GF-D8 (cell line): ENCODE measurements at regions not wholly inside any gene's neighbourhood (a gene's known extent, or its start where the extent isn't known, plus 50 kb on each side); places are given as distances from the start of the nearest gene placed in this dataset.
"Not testable (repeated sequence)": the region's sequence is repeated elsewhere in the genome, so short reads cannot be mapped to it uniquely, and the experiment has no call there.

Source experiments
- DNase-seq: peaks from one replicate; lab custom pipeline; 2025; lab: John Stamatoyannopoulos, UW

- not testable (repeated sequence) for DNase-seq
Observed at GRCh38 chr16:88228751-88229150, 154.0 kb upstream of the ZNF469 start.

DNA sequence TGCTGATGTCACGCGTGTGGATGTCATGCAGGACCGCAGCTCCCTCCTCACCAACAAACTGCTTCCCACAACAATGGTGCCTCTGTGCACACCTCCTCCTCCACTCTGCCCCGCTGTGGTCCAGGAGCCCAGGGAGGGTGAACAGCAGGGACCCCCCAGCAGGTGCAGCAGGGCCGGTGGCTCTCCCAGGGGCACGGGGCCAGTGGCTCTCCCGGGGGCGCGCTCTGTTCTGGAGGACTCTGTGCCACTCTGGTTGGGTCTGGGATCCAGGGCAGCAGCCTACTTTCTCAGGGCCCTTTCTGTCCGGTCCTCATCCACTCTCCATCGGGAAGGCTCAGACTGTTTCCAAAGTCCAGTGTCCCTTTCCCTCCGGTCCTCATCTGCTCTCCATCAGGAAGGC, 153.0 kb upstream of the ZNF469 start:
- DNase-seq = not testable (repeated sequence)

GRCh38 chr16:88230276-88230966, 152.3 kb upstream of the ZNF469 start:
- DNase-seq = not testable (repeated sequence)

DNA sequence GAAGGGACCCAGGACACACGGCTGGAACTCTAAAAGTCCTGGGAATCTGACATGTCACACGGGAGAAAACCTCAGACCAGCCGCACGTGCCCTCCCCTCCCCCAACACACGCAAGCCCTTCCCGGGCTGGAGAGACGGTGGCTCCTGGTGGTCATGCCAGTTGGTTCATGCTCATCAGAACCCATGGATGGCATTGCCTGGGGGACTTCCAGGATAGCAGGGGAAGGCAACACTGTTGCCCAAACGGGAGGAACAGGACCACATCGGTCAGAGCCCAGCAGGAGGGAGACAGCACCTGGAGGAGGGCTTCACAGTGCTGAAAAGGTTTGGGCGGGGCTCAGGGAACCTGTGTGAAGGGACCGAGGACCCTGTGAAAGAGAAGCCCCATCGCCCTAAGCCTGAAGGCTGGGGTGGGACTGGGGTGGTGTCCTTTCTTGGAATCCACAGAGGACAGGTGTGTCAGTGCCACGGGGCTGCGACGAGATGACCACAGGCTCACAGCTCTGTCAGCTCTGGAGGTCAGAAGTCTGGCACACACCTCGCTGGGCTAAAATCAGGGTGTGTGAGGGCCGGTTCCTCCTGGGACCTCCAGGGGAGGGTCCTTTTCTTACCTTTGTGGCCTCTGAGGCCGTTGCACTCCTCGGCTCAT, 151.7 kb upstream of the ZNF469 start:
- not testable (repeated sequence) for DNase-seq

GRCh38 chr16:88231839-88232238, 150.9 kb upstream of the ZNF469 start:
- DNase-seq = not testable (repeated sequence)

DNA sequence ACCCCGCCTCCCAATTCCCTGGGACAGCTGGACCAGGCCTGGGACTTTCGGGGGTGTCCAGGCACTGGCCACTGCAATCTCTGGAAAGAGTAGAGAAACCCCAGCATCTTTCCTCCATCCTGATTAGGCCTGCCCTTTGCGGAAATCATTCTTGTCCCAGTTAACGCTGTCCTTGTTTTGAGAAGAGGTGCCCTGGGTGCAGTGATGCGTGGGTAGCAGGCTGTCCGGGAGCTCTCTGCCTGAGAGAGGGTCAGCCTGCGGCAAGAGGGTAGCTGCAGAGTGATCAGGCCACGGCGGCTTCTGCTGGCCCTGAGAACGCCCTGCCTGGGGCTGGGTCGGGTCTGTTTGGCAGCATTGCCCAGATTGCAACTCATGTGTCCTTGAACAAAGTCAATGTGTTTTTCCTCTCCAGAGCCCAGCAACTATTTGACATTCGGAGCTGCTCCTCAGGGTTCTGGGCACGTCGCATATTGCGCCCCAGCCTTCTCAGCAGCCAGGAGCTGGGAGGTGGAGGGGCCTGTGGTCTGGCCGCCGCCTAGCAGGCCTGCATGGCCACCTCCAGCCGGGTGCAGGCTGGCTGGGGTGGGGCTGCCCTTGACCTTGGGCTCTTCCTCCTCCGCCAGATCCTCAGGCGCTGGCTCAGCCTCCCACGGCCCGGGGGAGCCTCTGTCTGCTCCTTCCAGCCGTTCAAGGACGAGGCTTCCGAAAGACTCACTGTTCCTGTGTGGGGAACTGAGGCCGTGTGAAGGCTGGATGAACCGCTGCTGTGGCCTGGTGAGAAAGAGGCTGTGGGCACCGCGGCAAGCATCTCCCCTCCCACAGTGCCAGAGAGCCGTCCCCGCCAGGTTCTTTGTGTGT, 150.1 kb upstream of the ZNF469 start:
- DNase-seq = not testable (repeated sequence)

DNA sequence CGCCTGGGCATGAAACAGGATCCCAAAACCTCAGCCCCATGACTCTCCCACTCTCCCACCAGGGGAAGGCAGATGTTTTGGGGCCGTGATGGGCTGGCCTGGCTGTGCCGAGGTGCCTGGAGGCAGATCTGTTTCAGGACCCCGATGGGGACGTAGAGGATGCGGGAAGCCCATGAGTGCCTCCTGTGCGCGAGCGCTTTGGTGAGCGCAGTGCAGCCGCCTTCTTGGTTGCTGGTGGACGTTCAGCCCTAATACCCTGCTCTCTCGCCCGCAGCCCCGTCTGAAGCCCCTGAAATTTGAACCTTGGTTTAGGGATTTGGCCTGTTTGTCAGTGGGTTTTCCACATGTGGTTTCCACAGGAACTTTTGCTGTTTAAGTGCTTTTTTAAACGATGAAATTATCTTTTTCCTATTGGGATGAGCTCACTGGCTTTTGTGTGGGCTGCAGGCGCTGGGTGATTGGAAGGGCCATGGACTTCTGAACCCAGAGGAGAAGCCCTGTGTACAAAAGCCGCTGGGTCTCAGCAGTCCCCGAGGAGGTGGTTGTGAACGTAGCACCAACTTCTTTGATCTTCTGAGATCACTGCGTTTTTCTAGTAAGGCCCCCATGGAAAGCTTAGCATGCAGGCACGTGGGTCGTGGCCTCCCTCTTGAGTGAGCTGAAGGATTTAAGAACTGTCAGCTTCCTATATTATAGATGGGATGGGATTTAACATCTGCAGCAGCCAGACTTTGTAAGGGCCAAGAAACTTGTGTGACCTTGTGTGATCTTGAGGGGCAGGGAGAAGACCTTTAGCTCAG, 148.9 kb upstream of the ZNF469 start:
- DNase-seq = not testable (repeated sequence)

- DNase-seq = not testable (repeated sequence)
Observed at GRCh38 chr16:88234421-88235271, 148.1 kb upstream of the ZNF469 start.

GRCh38 chr16:88235691-88236090, 147.1 kb upstream of the ZNF469 start:
- not testable (repeated sequence) for DNase-seq

GRCh38 chr16:88236229-88236628, 146.5 kb upstream of the ZNF469 start:
- DNase-seq = not testable (repeated sequence)

DNA sequence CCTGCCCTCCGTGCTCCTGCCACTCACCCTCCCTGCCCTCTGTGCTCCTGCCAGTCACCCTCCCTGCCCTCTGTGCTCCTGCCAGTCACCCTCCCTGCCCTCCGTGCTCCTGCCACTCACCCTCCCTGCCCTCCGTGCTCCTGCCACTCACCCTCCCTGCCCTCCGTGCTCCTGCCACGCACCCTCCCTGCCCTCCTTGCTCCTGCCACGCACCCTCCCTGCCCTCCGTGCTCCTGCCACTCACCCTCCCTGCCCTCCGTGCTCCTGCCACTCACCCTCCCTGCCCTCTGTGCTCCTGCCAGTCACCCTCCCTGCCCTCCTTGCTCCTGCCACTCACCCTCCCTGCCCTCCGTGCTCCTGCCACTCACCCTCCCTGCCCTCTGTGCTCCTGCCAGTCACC, 145.4 kb upstream of the ZNF469 start:
- DNase-seq = not testable (repeated sequence)

- DNase-seq = not testable (repeated sequence)
Observed at GRCh38 chr16:88237761-88238415, 144.9 kb upstream of the ZNF469 start.

DNA sequence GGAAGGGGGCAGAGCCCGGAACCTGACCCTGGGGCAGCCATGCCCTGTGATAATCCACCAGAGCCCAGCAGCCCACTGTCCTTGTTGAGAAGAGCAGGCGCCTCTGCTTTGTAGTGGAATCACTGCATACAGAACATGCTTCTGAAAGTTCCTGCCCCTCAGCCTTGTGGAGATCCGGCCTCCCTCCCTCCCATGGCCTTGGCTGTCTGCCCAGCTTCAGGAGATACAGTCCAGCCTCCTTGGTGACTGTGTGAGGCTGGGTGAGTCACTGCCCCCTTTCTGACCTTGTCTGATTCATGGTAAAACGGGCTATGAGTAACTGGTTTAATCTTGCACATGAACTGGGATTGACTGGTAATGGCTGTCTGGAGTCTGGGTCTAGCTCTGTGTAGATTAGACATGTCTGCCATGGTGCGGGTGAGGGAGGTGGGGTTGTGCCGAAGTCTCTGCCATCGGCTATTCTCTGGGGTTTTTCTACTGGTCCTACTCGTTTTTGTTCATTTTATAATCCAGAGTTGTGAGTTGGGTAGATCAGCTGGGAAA, 144.0 kb upstream of the ZNF469 start:
- DNase-seq = not testable (repeated sequence)

DNA sequence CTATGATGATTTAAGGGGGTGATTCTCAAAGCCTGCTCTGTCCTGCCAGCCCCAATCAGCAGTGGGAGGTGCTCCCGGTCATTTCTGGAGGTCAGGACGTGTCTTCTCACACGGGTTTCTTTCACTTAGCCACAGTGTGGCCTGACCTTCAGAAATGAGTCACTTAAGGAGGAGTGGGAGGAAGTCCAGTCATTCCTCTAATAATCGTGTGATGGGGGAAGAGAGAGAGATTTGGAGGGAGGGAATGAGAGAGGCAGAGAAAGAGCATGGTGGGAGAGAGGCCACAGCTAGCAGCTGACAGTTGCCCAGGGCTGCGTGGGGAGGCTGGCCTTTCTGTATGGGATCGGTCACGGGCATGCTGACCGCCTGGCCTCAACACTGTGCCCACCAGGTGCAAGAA, 142.6 kb upstream of the ZNF469 start:
- DNase-seq = not testable (repeated sequence)

GRCh38 chr16:88240776-88241175, 142.0 kb upstream of the ZNF469 start:
- not testable (repeated sequence) for DNase-seq

DNA sequence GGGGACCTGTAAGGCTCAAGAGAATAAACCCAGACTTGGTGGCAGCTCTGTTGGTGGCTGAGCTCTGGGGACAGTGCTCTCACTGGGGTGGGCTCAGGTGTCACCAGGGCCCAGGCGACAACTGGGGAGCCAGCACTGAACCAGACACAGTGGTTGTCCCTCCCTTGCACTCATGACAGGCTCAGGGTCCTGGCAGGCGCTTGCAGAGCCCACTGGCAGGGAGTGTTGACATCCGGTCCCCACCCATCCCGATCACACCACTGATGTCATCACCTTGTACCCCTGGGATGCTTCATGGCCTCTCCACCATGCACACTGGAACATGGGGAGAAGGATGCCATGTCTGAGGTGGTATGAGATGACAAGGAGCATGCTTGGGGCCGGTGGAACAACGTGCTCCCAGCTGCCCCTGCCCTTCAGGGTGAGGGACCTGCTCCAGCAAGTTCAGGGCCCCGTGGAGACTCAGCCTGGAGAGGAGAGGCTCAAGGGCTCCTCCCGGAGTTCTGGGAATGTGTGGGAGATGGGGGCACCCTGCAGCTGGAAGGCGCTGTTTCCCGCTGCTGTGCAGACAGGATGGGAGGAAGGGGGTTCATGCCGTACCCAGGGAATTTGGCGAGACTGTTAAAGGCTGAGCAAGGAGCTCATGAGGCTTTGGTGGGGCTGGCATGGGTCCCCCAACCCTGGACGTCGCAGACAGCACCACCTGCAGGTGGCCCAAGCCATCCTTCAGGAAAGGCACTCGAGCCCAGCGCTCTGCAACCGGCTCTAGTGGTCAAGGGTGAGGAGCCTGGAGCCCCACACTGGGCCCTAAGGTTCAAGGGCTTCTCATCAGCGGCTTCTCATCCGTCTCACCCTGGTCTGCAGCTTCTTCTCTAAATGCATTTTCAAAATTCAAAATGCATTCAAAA, 141.1 kb upstream of the ZNF469 start:
- DNase-seq = not testable (repeated sequence)

DNA sequence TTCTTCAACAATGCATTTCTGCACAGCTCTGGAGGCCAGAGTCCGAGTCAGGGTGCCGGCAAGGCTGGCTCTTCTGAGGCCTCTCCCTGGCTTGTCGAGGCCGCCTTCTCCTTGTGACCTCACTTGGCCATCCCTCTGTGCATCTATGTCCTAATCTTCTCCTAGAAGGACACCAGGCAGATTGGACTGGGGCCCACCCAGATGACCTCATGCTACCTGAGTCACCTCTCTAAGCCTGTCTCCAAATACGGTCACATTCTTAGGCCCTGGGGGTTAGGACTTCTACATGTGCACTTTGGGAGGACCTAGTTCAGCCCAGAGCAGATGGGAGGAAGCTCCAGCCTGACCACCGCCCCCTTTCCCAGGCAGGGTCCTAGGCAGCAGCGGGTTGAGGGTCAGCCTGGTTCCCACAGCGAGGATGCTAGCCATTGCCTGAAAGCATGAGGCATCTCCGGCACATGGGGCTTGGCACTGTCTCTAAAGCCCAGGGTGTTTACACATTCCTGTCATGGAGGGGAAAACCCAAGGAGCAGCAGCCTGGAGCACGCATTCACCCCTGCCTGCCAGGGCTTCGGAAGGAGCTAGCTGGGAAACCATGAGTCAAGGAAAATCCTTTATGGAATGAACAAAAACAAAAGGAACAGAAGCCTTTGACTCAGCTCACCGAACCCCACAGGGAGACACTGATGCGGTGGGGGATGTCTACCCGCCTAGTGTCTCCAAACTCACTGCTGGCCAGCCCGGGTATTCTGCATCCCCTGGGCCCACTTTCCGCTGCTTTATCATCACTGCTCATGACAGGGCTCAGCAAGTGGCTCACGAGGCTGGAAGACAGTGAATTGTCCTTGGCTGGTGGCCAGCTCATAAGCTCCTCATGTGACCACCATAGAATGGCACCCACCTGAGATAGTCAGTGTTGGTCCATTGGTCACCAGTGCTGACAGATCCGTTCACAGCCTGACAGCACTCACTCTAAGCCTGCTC, 140.2 kb upstream of the ZNF469 start:
- DNase-seq = not testable (repeated sequence)

DNA sequence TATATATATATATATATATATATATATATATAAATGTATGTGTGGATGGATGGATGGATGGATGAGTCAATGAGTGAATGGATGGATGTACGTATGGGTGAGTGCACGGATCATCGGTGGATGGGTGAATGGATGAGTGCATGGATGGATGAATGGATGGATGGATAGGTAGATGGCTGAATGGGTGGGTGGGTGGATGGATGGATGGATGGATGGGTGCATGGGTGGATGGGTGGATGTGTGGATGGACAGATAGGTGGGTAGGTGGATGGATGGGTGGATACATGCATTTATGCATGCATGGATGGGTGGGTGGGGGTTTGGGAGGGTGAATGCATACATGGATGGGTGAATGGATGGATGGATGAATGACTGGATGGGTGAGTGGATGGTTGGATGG, 138.8 kb upstream of the ZNF469 start:
- DNase-seq = not testable (repeated sequence)
